Left renal cortex interstitium (tissue), 4 donors: ENCODE measurements at regions not wholly inside any gene's neighbourhood (a gene's known extent, or its start where the extent isn't known, plus 50 kb on each side); places are given as distances from the start of the nearest gene placed in this dataset.

Experiments
- DNase-seq, 4 donors: peaks; one replicate each; pipeline ENCODE4 v3.0.0-alpha.2; 2013; ENCODE audit warnings: low read depth in 4 of 4, low spot score in 2 of 4, missing footprints in 1 of 4

DNA sequence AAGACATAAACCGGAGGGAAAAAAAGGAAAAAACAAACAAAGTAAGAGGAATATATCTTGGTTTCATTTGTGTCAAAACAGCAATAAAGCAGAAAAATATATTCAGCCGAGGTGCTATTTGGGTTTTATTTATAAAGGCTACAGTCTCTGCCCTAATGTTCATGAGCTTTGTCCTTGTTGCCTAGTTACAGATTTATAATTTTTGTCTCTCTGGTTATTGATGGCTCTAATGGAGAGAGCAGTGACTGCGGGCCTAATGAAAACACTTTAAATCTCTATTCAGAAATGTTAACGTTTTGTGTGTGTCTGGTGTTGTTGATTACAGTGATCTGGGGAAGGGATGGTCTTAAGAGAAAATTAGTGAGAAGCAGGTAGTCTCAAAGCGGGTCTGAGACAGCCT lies 854.0 kb upstream of the LRRTM1 start:
- DNase-seq: no peak

DNA sequence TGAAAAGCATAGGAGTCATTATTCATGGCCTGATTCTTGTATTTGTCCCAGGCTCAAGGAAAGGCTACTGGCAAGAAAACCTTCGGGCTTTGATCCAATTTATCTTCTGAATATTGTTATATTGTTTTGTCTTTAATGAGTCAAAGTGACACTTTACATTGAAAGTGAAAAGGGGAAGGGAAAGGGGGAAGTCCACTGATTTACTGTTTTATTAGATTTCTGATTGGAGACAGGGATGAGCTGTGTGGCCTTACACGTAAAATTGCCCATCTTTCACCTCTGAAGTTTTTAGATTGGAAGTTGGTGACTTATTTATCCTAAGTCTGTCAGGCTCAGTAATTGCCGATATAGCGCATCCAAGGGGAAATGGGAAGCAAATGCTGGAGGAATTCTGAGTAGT lies 843.8 kb upstream of the LRRTM1 start:
- DNase-seq: no peak

DNA sequence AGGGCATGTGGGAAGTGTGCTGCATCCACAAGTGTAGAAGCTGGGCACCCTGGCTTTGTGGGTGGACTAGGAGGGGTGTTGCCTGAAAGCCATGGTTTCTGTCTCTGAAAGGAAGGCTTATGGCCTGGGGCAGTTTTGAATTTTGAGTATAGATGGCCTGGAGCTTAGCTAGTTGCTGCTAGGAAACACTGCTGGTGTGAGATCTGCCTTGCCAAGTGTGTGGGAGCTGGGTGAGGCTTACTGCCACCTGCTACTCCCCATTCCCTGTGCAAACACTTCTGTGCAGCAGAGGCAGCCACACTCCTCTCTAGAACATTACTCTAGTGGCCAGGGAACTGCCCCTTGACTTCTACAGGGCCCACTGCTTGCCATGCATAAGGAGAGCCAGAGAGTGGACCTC lies 831.7 kb upstream of the LRRTM1 start:
- DNase-seq: no peak

DNA sequence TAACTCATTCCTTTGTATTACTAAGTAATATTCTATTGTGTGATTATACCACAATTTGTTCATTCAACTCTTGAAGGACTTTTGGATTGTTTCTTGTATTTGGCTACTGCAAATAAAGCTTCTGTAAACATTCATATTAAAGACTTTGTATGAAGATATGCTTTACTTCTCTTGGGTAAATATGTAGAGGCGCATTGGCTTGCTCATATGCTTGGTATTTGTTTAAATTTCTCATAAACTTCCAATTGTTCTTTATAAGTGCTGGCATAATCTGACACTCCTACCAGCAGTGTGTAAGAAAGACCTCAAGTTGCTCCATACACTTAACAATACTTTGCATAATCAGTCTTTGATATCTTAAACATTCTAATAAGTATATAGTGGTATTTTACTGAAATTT lies 792.8 kb upstream of the LRRTM1 start:
- DNase-seq: no peak

DNA sequence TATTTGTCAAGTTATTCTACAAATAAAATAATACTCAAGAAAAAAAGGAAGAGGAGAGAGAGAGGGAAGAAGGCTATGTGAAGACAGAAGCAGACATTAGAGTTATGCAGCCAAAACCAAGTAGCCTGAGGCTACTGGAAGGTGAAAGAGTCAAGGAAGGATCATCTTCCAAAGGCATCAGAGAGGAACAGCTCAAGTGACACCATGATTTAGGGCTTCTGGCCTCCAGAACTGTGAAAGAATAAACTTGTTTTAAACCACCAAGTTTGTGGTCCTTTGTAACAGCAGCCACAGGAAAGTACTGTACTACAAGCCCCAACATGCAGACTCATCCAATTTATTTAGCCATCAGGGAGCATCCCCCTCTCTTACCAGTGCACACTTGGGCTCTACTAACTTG lies 788.5 kb upstream of the LRRTM1 start:
- no peak for DNase-seq

DNA sequence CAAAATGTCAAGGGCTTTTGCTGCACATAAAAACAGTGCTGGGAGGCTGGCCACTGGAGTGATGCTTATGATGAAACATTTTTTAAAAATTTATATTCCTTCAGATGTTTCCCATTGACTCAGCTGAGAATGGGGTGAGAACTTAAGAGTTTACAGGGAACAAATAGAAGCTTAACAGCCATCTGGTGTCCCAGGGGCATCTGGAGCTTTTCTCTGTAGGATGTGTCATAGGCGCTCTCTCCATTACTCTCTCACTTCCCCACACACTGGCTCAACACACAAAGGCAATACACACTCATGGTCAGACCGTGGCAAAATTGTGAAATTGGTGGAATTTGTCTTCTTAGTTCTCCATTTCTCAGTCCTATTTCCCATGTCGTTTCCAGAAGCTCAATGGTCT lies 783.1 kb upstream of the LRRTM1 start:
- no peak for DNase-seq

DNA sequence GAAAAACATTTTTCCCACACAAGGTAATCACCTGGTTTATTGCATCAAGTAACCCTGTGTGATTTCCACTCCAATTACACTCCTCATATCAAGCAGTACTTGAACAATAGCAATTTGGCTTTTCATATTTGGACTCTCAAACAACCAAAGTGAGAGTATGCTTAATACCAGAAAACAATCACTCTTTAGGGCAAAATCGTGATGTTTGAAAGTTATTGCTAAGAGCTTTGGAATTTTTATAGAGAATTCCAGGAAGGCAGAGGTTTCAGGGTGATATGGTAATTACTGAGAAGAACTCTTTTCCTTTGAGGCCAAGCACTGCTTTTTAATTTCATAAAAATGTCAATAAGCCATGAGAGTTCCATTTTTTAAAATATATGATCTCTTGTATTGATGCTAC lies 779.5 kb upstream of the LRRTM1 start:
- no peak for DNase-seq

DNA sequence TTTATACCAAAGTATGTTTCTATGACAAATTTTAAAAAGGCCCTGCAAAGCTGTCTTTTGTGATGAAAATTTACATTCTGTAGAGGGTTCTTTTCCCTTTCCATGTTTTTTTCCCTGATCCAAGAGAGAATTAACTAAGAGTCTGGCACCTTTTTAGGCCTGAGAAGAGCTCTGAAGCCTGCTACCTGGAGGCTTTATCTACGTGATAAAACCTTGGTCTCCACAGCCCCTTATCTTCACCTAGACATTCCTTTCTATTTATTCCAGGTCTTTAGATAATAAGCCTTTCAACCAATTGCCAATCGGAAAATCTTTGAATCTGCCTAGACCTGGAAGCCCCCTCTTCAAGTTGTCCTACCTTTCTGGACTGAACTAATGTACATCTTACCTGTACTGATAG lies 774.1 kb upstream of the LRRTM1 start:
- no peak for DNase-seq

DNA sequence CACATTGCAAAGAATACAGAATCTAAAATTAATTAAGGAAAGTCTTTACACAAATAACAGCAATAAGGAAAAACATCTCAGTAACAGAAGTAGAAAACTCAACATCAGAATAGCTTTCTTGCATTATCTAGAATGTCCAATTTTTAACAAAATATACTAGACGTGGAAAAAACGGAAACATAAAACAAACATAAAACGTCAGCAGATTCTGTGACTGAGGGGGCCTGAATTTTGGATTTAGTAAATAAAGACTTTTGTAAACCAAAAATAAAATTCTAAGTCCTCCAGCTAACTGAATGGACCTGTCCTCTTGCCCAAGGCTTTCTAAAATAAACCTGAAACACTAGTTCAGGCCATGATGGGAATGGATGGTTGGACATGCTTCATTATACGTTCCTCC lies 773.5 kb upstream of the LRRTM1 start:
- no peak for DNase-seq

DNA sequence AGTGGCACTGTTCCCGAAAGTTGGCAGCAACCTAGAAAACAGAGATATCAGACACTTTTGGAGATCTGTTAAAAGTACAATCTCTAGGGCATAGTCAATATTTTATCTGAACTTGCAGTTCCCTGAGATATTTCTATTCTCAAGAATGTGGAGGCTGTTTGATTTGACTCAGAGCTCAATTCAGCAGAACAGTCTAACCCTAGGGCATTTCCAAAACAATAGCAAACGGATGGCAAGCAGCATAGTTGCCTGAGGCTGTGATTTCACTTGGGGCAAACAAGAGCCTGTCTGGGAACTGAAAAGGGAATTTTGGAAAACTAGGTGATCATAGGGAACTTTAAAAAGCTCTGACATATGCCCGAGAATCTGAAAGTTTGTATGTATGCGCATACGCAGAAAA lies 772.8 kb upstream of the LRRTM1 start:
- no peak for DNase-seq

DNA sequence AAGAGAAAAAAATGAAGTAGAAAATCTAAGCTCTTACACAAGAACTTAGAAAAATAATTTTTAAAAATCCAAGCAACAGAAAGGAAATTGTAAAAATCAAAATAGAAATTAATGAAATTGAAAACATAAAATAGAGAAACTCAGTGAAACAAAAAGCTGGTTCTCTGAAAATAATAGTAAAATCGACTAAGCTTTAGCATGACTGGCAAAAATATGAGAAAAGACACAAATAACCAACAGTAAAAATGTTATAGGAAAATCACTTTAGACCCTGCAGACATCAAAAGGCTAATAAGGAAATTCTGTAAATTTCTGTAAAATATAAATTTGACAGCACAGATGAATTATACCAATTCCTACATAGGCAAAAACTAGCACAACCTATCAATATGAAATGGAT lies 768.9 kb upstream of the LRRTM1 start:
- no peak for DNase-seq

DNA sequence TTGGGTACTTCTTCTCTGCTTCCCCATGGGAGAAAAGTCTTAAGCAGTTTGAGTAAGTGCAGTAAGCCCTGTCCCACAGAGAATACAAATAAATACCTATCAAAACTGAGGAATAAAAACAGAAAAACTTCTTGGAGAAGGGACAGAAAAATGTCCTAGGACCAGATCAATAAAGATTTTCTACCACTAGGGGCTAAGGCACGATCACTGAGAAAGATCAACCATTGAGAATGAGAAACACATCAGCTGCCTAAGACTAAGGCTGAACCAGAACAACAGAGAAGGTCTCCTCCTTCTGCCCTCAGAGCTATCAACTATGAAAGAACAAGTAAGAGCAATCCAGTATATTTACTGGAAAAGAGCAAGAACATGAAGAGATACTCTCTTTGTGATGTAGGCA lies 763.6 kb upstream of the LRRTM1 start:
- no peak for DNase-seq

DNA sequence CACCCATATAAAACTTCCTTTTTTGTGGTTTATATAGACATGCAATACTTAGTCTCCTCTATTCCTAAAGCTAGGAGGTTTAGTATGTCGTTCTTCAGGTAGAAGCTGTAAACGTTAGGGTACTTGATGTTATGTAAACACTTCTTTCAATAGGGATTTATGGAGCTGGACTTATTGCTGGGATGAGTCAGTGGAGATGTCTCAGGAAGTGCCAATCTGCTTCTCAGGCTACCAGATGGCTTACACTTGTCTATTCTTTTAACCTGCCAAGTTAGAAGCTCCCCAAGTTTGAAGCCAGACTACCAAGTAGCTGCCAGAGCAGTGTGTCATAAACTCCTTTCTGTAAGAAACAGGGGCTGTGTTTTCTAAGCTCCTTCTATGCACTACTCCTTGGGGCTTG lies 756.5 kb upstream of the LRRTM1 start:
- DNase-seq: no peak

DNA sequence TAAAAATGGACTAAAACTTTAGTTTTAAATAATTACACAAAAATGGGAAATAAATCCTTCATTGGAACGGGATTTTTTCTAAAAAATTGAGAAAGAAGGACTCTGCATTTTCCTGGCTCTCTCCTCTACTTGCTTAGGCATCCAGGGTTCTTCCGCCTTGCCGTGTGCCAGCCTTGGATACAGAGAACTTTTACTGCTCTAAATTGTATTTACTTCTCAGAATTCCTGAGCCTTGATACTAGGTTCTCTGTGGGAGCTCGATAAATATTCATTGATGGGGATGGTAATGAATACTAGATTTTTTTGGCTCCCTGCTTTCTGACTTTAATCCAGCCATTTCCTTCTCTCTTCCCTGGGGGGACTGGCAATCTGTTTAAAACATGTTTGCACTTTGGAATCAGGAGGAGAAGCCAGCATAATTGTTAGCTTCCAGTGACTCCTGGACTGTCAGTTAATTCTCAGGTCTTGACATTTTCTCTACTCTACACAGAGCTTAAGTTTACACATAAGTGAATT lies 746.1 kb upstream of the LRRTM1 start:
- DNase-seq: peak in 2 of 4 donors; percentile 2 to 9

DNA sequence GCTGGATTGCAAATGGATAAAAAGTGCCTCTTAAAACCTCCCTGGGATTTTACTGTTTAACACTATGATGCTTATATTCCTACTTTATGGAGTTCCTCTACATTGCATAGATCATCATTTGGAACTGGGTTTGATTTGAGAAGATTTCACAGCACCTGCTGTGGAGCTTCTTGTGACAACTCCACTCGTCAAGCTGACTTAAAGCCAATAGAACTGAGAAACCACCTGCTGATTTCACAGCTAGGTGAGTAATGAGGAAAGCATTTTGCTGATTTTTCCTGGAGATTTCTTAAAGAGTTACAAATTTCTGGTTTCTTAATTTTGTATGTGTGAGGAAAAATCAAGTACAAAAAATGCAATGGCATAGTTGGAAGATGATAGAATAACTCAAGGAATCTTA lies 739.1 kb upstream of the LRRTM1 start:
- DNase-seq: no peak

DNA sequence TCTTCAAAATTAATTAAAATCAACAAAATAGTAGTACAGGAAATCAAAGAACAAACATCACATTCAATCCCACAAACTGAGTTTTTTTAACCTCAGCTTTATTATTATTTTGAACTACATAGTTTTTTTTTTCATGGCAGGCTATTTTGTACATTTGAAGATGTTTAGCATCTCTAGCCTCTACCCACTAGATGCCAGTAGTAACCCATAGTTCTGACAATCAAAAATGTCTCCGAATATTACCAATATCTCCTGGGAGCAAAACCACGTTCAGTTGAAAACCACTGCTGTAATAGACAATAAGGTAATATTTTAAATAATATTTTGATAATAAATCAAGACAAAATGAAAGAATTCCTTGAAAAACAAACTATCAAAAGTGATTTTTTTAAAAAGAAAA lies 702.6 kb upstream of the LRRTM1 start:
- DNase-seq: no peak

DNA sequence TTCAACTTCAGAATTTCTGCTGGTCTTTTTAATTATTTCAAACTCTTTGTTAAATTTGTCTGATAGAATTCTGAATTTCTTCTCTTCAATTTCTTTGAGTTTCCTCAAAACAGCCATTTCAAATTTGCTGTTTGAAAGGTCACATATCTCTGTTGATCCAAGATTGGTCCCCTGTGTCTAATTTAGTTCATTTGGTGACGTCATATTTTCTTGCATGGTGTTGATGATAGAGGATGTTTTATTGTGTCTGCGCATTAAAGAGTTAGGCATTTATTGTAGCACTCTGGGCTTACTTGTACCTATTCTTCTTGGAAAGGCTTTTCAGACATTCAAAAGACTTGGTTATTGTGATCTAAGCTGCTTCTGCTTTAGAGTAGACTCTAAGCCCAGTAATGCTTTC lies 698.4 kb upstream of the LRRTM1 start:
- no peak for DNase-seq

DNA sequence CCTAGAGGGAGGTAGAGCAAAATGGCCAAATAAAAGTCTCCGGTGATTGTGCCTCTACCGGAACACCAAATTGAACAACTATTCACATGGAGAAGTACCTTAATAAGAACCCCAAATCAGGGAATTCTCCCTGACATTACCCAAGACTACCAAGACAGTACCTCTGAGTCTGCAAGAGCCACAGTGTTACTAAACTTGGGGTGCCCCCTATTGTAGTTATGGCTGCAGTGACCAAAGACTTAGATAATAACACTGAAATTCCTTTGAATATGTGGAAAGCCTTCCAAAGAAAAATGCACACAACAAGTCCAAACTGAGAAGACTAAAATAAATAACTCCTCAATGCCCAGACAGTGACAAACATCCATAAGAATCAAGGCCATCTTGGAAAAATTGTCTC lies 682.9 kb upstream of the LRRTM1 start:
- DNase-seq: no peak

DNA sequence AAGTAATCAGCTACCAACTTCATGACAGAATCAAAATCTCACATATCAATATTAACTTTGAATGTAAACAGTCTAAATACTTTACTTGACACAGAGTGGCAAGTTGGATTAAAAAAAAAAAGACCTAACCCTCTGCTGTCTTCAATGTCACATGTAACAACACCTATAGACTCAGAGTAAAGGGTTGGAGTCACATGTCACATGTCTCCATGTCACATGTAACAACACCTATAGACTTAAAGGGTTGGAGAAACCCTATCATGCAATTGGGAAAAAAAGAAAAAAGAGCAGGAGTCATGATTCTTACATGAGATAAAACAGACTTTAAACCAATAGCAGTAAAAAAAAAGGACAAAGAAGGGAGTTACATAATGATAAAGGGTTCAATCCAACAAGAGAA lies 665.3 kb upstream of the LRRTM1 start:
- no peak for DNase-seq

DNA sequence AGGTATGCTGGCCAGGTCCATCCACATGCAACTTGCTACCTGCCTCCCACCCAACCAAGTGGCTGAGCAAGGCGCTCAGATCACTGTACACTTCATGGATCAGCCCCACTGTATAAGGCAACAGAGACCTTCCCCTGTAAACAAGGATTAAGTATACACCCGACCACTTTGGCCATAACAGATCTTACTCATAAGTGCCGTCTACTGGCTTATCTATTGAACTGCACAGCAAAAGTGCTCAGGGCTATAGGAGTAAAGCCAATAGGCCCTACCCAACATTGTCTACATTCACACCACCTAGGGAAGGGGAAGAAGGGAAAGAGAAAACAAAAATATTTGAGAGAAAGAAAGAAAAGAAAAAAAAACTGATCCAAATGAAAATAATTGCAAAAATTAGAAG lies 663.9 kb upstream of the LRRTM1 start:
- DNase-seq: no peak

DNA sequence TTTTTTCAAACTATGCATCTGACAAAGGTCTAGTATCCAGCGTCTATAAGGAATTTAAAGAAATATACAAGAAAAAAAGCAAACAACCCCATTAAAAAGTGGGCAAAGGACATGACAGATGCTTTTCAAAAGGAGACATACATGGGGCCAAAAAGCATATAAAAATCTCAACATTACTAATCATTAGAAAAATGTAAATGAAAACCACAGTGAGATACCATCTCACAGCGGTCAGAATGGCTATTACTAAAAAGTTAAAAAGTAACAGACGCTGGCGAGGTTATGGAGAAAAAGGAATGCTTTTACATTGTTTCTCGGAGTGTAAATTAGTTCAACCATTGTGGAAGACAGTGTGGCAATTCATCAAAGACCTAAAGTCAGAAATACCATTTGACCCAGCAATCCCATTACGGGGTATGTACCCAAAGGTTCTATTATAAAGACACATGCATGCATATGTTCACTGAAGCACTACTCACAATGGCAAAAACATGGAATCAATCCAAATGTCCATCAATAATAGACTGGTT lies 643.1 kb upstream of the LRRTM1 start:
- no peak for DNase-seq

DNA sequence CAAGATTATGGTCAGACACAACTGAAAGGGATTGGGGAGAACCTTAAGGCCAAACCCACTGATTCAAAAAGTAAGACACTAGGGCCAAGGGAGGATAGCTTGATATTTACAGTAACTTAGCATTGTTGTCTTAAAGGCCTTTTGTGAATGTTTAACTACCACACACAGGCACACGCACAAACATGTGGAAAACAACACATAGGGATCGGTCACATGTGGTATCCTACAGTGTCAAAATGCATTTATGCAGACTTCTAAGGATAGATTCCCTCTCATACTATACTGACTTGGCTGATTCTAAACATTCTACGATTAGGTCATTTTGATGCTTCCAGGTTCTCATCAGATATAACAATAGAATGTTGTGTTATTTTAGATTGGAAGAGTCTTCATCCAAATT lies 638.9 kb upstream of the LRRTM1 start:
- DNase-seq: no peak

DNA sequence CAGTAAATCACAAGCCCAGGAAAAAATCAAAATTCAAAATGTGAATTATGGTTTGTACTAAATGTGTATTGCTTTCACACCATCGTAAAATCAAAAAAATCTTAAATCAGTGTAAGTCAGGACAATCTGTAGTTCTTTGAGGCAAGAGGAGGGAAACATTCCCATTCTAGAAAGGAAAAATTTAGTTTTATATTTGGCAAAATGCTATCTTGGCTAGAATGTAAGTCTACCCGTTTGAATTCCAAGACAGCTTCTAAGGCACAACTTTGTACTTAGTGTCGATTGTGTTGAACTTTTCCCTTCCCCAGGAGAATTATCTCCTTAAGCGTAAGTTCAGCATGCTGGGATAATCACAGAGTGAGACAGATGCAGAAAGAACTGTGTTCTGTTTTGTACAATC lies 638.2 kb upstream of the LRRTM1 start:
- DNase-seq: no peak

DNA sequence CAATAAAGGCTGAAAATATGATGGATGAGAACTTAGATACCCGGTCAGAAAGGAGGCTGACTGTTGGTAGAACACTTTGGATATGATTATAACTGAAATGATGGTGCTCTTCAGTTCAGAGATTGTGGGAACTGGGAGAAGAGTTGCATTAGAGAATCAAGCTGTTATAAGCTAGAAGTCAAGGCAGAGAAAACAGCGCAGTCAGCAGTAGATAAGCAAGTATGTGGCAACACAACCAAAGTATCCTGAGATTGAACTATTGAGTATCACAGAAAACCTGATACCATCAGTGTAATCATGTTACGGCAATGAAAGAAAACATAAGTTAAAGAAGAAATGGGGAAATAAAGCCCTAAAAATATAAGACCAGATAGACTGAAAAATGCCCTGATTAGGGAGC lies 633.9 kb upstream of the LRRTM1 start:
- no peak for DNase-seq
